Liver (tissue), 7 donors: ENCODE measurements at regions not wholly inside any gene's neighbourhood (a gene's known extent, or its start where the extent isn't known, plus 50 kb on each side); places are given as distances from the start of the nearest gene placed in this dataset.

Source experiments
- DNase-seq: peaks from one replicate; pipeline ENCODE4 v3.0.0-alpha.2; 2017; ENCODE audit warnings: low spot score
- H3K27ac ChIP-seq, 2 donors: one replicate each; pipeline ENCODE4 v1.7.0; 2013; ENCODE audit warnings: inconsistent platforms in 2 of 2, low read length in 2 of 2, control low read depth in 1 of 2, low read depth in 1 of 2, mild to moderate bottlenecking in 1 of 2
- H3K27me3 ChIP-seq, 4 donors: one replicate each; pipeline versions ENCODE4 v1.6.1 to v1.7.0; 2013; ENCODE audit warnings: low read length in 3 of 4, inconsistent platforms in 1 of 4, mild to moderate bottlenecking in 1 of 4, moderate library complexity in 1 of 4; ENCODE audit not compliant: control insufficient read depth in 4 of 4, insufficient read depth in 4 of 4
- H3K36me3 ChIP-seq, 4 donors: one replicate each; pipeline versions ENCODE4 v1.6.1 to v1.7.0; 2013; ENCODE audit warnings: low read length in 3 of 4, mild to moderate bottlenecking in 3 of 4, low read depth in 1 of 4, moderate library complexity in 1 of 4; ENCODE audit not compliant: control insufficient read depth in 4 of 4, insufficient read depth in 3 of 4
- H3K4me1 ChIP-seq, 4 donors: one replicate each; pipeline versions ENCODE4 v1.6.1 to v1.7.0; 2013; ENCODE audit warnings: low read length in 3 of 4, mild to moderate bottlenecking in 3 of 4, moderate library complexity in 1 of 4; ENCODE audit not compliant: control insufficient read depth in 4 of 4, insufficient read depth in 4 of 4
- H3K4me3 ChIP-seq, 3 donors: one replicate each; pipeline versions ENCODE4 v1.6.1 to v1.7.0; 2013; ENCODE audit warnings: low read length in 3 of 3, control low read depth in 1 of 3, low read depth in 1 of 3, mild to moderate bottlenecking in 1 of 3
- H3K9ac ChIP-seq, 2 donors: one replicate each; pipeline ENCODE4 v1.7.0; 2013; ENCODE audit warnings: low read length in 2 of 2, mild to moderate bottlenecking in 2 of 2, moderate library complexity in 2 of 2, control low read depth in 1 of 2, low read depth in 1 of 2
- H3K9me3 ChIP-seq, 4 donors: one replicate each; pipeline versions ENCODE4 v1.6.1 to v1.7.0; 2013; ENCODE audit warnings: low read length in 3 of 4; ENCODE audit not compliant: control insufficient read depth in 4 of 4
- EGR1 ChIP-seq, 2 donors: IDR thresholded peaks; 2 replicates each; pipeline ENCODE4 v1.6.1; 2016 to 2018; ENCODE audit warnings: antibody characterized with exemption in 2 of 2, low read depth in 2 of 2
- FOXA1 ChIP-seq: IDR thresholded peaks from 2 replicates; pipeline ENCODE4 v1.6.1; 2016; ENCODE audit warnings: antibody characterized with exemption
- FOXA2 ChIP-seq: IDR thresholded peaks from 2 replicates; pipeline ENCODE4 v1.6.1; 2016; ENCODE audit warnings: antibody characterized with exemption
- GABPA ChIP-seq, 2 donors: IDR thresholded peaks in 1 of 2; conservative IDR thresholded peaks in 1 of 2; 2 replicates each; pipeline ENCODE4 v1.6.1; 2016; ENCODE audit warnings: antibody characterized with exemption in 2 of 2, mild to moderate bottlenecking in 1 of 2, moderate library complexity in 1 of 2
- HNF4A ChIP-seq, 2 donors: conservative IDR thresholded peaks; 2 replicates each; pipeline ENCODE4 v1.6.1; 2016; ENCODE audit warnings: antibody characterized with exemption in 2 of 2, mild to moderate bottlenecking in 2 of 2
- HNF4G ChIP-seq: IDR thresholded peaks from 2 replicates; pipeline ENCODE4 v1.6.1; 2016; ENCODE audit warnings: antibody characterized with exemption
- JUND ChIP-seq, 2 donors: IDR thresholded peaks; 2 replicates each; pipeline ENCODE4 v1.6.1; 2016; ENCODE audit warnings: antibody characterized with exemption in 2 of 2
- NR2F2 ChIP-seq: IDR thresholded peaks from 2 replicates; pipeline ENCODE4 v1.6.1; 2016; ENCODE audit warnings: antibody characterized with exemption
- RAD21 ChIP-seq, 2 donors: IDR thresholded peaks; 2 replicates each; pipeline ENCODE4 v1.6.1; 2016; ENCODE audit warnings: antibody characterized with exemption in 2 of 2, mild to moderate bottlenecking in 2 of 2
- RXRA ChIP-seq, 2 donors: IDR thresholded peaks; 2 replicates each; pipeline ENCODE4 v1.6.1; 2017 to 2018; ENCODE audit warnings: antibody characterized with exemption in 2 of 2, mild to moderate bottlenecking in 1 of 2
- SP1 ChIP-seq: IDR thresholded peaks from 2 replicates; pipeline ENCODE4 v1.6.1; 2018; ENCODE audit warnings: antibody characterized with exemption, mild to moderate bottlenecking
- TAF1 ChIP-seq: conservative IDR thresholded peaks from 2 replicates; pipeline ENCODE4 v1.6.1; 2016; ENCODE audit warnings: antibody characterized with exemption, mild to moderate bottlenecking
- YY1 ChIP-seq: IDR thresholded peaks from 2 replicates; pipeline ENCODE4 v1.6.1; 2016; ENCODE audit warnings: antibody characterized with exemption, mild to moderate bottlenecking
- TF ChIP-seq, protein P1 (sequence below): IDR thresholded peaks from 2 replicates; pipeline ENCODE4 v1.6.1; 2016; ENCODE audit warnings: antibody characterized with exemption, mild to moderate bottlenecking
- TF ChIP-seq, protein P2 (sequence below): IDR thresholded peaks from 2 replicates; pipeline ENCODE4 v1.6.1; 2016; ENCODE audit warnings: antibody characterized with exemption
- TF ChIP-seq, protein P3 (sequence below): fragments of 150-350 bp; IDR thresholded peaks from 2 replicates; pipeline ENCODE4 v1.5.1; 2017; ENCODE audit warnings: improper control_type of control experiment, low read depth, low read length; ENCODE audit not compliant: missing input control
- TF ChIP-seq, protein P4 (sequence below): IDR thresholded peaks from 2 replicates; pipeline ENCODE4 v1.6.1; 2016; ENCODE audit warnings: antibody characterized with exemption
- TF ChIP-seq, protein P5 (sequence below): IDR thresholded peaks from 2 replicates; pipeline ENCODE4 v1.6.1; 2016; ENCODE audit warnings: antibody characterized with exemption
- donor health status: healthy.
- donor health status: healthy.
- donor health status: healthy.
- donor health status: healthy.

DNA sequence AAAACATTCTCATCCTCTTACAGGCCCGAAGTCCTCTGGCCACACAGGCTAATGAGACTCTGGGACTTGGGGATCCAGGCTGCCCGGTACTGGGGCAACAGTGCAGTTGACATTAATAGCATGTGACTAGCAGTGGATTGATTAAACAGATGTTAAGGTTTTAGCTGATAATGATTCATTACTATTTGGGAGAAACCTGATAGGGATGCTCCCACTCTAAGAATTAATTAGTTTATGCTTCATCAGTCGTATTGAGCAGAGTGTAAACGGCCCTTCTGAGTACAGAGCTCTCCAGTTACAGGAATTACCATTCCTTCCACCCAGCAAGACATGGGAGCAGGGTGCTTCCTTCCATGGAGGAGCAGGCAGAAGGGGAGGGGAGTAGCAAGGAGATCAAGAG lies 82.7 kb downstream of the RPS24 start (continued):
- TF ChIP-seq FOXA2 = no peak
- TF ChIP-seq GABPA (IDR thresholded peaks at IDR 0.05 in 1 of 2, conservative IDR thresholded peaks at IDR 0.05 in 1 of 2) = no peak

DNA sequence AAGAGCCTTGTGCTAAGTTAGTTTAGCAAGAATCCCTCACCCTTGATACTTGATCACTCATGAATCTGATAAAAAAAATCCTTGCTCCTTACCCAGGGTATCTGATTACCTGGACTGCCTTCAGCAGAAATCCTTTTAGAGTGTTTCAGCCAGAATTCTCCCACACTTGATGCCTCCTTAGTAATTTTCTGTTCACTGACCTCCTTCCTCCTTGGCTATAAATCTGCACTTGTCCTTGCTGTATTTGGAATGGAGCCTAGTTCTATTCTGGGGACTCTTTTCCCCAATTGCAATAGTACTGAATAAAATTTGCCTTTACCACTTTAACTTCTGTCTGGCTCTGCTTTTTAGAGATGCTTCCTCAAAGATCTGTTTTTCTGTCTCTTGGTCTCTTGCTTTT lies 84.9 kb downstream of the RPS24 start:
- no peaks in the 10 kb centered on the region for H3K4me1 ChIP-seq
- H3K27ac ChIP-seq = no peak overlapping the region

More for the DNA sequence above, 84.9 kb downstream of the RPS24 start:
- Histone ChIP-seq H3K9me3 (peaks cover 8 to 19% (median 10%) of the 10 kb centered on the region in 4 donors), H3K36me3 (no peaks in the 10 kb centered on the region), H3K9ac (no peak overlapping the region), H3K27me3 (peaks cover 0 to 4% (median 0%) of the 10 kb centered on the region in 4 donors), H3K4me3 (no peak overlapping the region)
- no peak for DNase-seq
- TF ChIP-seq RXRA (IDR thresholded peaks at IDR 0.05) (no peak), RAD21 (IDR thresholded peaks at IDR 0.05) (no peak), GABPA (IDR thresholded peaks at IDR 0.05 in 1 of 2, conservative IDR thresholded peaks at IDR 0.05 in 1 of 2) (no peak), TAF1 (no peak), EGR1 (IDR thresholded peaks at IDR 0.05; ENCODE audit: low read depth in 2 of 2) (no peak), HNF4G (no peak), YY1 (no peak), JUND (IDR thresholded peaks at IDR 0.05) (no peak), FOXA1 (no peak), SP1 (no peak), NR2F2 (no peak), FOXA2 (no peak), HNF4A (conservative IDR thresholded peaks at IDR 0.05) (no peak)
- TF ChIP-seq, protein P1, sequence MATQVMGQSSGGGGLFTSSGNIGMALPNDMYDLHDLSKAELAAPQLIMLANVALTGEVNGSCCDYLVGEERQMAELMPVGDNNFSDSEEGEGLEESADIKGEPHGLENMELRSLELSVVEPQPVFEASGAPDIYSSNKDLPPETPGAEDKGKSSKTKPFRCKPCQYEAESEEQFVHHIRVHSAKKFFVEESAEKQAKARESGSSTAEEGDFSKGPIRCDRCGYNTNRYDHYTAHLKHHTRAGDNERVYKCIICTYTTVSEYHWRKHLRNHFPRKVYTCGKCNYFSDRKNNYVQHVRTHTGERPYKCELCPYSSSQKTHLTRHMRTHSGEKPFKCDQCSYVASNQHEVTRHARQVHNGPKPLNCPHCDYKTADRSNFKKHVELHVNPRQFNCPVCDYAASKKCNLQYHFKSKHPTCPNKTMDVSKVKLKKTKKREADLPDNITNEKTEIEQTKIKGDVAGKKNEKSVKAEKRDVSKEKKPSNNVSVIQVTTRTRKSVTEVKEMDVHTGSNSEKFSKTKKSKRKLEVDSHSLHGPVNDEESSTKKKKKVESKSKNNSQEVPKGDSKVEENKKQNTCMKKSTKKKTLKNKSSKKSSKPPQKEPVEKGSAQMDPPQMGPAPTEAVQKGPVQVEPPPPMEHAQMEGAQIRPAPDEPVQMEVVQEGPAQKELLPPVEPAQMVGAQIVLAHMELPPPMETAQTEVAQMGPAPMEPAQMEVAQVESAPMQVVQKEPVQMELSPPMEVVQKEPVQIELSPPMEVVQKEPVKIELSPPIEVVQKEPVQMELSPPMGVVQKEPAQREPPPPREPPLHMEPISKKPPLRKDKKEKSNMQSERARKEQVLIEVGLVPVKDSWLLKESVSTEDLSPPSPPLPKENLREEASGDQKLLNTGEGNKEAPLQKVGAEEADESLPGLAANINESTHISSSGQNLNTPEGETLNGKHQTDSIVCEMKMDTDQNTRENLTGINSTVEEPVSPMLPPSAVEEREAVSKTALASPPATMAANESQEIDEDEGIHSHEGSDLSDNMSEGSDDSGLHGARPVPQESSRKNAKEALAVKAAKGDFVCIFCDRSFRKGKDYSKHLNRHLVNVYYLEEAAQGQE = no peak
- TF ChIP-seq, protein P2, sequence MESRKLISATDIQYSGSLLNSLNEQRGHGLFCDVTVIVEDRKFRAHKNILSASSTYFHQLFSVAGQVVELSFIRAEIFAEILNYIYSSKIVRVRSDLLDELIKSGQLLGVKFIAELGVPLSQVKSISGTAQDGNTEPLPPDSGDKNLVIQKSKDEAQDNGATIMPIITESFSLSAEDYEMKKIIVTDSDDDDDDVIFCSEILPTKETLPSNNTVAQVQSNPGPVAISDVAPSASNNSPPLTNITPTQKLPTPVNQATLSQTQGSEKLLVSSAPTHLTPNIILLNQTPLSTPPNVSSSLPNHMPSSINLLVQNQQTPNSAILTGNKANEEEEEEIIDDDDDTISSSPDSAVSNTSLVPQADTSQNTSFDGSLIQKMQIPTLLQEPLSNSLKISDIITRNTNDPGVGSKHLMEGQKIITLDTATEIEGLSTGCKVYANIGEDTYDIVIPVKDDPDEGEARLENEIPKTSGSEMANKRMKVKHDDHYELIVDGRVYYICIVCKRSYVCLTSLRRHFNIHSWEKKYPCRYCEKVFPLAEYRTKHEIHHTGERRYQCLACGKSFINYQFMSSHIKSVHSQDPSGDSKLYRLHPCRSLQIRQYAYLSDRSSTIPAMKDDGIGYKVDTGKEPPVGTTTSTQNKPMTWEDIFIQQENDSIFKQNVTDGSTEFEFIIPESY = no peak
- TF ChIP-seq, protein P3, sequence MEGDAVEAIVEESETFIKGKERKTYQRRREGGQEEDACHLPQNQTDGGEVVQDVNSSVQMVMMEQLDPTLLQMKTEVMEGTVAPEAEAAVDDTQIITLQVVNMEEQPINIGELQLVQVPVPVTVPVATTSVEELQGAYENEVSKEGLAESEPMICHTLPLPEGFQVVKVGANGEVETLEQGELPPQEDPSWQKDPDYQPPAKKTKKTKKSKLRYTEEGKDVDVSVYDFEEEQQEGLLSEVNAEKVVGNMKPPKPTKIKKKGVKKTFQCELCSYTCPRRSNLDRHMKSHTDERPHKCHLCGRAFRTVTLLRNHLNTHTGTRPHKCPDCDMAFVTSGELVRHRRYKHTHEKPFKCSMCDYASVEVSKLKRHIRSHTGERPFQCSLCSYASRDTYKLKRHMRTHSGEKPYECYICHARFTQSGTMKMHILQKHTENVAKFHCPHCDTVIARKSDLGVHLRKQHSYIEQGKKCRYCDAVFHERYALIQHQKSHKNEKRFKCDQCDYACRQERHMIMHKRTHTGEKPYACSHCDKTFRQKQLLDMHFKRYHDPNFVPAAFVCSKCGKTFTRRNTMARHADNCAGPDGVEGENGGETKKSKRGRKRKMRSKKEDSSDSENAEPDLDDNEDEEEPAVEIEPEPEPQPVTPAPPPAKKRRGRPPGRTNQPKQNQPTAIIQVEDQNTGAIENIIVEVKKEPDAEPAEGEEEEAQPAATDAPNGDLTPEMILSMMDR = no peak
- TF ChIP-seq, protein P4, sequence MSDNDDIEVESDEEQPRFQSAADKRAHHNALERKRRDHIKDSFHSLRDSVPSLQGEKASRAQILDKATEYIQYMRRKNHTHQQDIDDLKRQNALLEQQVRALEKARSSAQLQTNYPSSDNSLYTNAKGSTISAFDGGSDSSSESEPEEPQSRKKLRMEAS = no peak
- TF ChIP-seq, protein P5, sequence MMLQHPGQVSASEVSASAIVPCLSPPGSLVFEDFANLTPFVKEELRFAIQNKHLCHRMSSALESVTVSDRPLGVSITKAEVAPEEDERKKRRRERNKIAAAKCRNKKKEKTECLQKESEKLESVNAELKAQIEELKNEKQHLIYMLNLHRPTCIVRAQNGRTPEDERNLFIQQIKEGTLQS = no peak
